VCaP (cell line): ENCODE measurements at regions not wholly inside any gene's neighbourhood (a gene's known extent, or its start where the extent isn't known, plus 50 kb on each side); places are given as distances from the start of the nearest gene placed in this dataset.

Source experiments
- H3K27ac ChIP-seq: fragments of 450-650 bp; 2 replicates; pipeline ENCODE4 v1.5.1; 2017
- TF ChIP-seq, protein P1 (sequence below): fragments of 450-650 bp; conservative IDR thresholded peaks from 2 replicates; pipeline ENCODE4 v1.5.1; 2017; ENCODE audit warnings: mild to moderate bottlenecking, moderate library complexity

DNA sequence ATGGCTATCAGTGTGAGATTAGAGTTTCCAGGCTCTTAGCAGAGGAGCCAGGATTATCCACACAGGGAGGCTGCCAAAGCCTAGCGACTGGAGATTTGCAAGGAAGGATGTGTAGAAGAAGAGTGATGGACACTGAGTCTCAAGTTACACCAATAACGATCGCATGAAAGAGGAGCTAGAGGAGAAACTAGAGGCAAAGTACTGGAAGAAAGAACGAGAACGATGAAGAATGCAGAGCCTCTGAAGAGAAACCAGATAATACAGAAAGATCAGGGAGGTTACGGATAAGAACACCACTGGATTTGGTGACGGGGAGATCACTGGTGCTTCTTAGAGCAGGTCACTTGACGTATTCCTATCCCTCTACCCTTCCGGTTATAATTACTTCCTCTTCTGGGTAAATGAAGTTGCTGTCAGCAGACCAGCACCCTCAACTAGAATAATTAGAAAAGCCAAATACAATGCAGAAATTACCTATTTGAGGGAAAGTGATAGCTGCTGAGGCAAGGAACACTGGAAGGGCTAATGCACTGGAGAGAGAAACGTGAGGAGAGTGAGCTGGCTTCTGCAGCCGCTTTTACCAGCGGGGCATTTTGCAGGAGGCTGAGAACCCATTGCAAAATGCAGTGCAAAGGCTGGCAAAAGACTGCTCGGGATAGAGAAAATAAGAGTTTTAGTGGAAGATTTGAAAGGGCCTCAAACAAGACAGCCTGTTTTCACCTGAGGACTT, 93.1 kb upstream of the HIF1A start:
- TF ChIP-seq, protein P1, sequence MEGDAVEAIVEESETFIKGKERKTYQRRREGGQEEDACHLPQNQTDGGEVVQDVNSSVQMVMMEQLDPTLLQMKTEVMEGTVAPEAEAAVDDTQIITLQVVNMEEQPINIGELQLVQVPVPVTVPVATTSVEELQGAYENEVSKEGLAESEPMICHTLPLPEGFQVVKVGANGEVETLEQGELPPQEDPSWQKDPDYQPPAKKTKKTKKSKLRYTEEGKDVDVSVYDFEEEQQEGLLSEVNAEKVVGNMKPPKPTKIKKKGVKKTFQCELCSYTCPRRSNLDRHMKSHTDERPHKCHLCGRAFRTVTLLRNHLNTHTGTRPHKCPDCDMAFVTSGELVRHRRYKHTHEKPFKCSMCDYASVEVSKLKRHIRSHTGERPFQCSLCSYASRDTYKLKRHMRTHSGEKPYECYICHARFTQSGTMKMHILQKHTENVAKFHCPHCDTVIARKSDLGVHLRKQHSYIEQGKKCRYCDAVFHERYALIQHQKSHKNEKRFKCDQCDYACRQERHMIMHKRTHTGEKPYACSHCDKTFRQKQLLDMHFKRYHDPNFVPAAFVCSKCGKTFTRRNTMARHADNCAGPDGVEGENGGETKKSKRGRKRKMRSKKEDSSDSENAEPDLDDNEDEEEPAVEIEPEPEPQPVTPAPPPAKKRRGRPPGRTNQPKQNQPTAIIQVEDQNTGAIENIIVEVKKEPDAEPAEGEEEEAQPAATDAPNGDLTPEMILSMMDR, result no peak
- no peak overlapping the region for H3K27ac ChIP-seq

DNA sequence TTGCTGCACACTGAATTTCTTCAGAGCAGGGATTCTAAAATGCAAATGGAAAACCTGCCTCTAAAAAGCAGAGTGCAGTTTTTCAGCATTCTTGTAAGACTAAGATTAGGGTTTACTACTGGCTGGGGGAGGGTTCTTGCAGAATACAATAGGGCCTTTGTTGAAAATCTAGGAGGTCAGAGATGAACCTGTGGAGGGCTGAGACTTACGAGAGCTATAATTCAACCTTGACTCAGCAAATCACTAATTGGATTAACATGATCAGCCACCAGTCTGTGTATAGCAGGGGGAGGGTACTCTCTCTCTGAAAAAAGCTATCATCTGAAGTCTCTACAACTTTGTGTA, 92.6 kb upstream of the HIF1A start:
- TF ChIP-seq, protein P1, result no peak
- H3K27ac ChIP-seq, result no peak overlapping the region

DNA sequence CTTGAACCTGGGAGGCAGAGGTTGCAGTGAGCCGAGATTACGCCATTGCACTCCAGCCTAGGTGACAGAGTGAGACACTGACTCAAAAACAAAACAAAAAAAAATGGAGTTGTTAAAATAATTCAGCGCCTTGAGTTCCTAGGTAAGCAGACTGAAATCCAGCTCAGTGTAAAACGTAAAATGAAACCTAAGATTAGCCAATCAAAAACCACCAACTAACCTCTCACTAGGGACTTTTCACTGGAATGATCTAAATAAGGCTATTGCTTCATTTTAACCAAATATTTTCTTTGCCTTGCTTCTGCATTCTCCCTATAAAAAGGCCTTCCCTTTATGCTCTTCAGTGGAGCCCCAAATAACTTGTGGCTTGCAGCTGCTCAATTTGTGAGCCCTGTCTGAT, 91.6 kb upstream of the HIF1A start:
- no peak overlapping the region for H3K27ac ChIP-seq
- TF ChIP-seq, protein P1, result no peak

DNA sequence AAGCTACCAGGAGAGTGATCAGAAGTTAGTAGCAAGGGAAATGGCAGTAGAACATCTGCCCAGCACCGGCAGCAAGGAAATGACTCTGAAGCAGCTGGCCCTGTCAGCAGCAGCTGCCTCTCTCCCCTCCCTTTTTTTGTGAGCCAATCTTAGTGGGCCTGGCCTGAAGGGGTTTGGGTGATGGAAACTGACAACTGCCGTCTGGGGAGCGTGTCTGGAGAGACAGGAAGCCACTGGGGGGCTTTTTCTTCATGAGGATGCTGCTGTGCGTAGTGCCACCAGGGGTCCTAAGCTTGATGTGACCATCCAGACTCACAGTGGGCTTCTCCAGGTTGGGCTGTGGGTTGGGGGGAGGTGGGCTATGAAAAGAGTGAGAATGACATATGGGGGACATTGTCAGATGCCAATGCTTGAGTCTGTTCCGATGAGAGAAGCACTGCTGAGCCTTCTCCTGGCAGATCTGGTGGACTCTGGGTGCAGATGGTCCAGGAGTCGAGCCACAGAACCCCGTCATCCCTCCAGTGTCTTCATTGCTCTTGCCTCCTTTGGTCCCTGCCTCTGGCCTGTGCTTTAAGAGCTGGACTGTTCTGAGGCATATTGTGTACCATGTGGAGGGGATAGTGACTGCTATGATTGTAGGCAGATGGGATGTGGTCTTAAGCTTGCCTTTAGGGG, 87.6 kb upstream of the HIF1A start:
- no peak overlapping the region for H3K27ac ChIP-seq
- TF ChIP-seq, protein P1, result no peak

DNA sequence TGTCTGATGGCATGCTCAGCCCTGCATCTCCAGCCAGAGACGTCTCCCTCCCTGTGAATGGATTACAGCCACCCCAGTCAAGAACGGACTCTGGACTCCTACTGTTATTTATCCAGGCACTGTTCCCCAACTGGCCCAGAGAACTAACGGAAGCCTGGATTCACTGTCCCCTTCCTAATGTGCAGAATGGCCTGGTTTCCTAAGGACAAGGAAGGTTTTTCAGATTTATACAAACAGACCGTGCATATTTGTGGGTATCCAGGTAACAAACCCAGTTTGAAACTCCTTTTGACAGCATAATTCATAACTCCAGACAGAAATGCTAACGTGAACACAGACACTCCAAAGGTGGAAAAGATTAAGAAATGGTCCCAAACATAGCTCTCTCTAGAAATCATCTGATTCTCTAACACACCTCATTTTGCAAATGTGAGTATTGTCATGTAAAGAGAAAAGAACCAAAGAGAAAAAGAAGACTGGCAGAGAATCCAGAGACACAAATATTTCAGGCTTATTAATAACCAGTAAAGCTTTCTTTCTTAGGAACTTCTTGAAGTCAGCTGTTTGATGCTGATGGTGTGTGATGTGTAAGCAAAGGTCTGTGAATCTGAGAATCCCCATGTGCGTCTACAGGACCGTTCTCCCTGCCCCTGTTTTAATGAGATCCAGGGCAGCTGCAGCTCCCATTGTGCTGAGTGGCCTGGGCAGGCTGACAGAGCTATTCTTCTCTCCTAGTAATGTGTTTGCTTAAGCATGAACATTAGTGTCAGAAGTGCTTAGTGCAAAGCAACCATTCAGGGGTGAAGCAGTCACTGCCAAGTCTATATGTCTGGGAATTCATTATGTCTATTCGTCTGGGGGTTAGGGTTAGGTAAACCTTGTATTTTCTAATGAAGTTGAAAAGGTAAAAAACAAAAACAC, 86.8 kb upstream of the HIF1A start:
- TF ChIP-seq, protein P1, result no peak
- no peak overlapping the region for H3K27ac ChIP-seq

DNA sequence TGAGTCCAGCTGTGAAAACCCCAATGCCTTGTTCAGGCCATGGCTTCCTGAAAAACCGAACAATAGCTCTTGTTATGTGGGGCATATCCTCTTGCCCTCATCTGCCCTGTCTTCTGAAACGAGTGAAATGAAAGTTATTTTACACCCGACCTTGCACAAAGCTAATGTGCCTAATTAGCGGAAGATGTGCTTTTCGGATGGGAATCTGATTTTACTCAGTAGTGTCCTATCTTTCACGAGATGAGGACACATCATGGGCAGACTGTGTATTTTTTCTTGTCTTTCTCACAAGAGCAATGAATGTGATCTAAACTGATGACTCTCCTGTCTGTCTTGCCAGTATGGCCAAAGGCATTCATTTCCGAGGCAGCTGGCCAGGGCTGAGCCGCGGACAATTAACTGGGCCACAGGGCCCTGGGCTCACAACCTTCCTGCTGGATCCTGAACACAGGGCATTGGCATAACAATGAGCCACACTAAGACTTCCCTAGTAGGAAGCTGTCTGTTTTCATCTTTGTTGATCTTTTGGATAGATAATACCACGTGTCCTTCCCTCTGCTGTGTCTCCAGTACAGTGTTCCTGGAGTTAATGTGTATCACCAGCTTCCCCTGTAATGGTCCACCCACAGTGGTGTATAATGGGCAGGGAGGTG, 86.0 kb upstream of the HIF1A start:
- H3K27ac ChIP-seq, result peak overlapping the region; percentile 11; the same call in 1 of the 2 replicates
- TF ChIP-seq, protein P1, result no peak
